HG02938 (cell line): ENCODE measurements at regions not wholly inside any gene's neighbourhood (a gene's known extent, or its start where the extent isn't known, plus 50 kb on each side); places are given as distances from the start of the nearest gene placed in this dataset.
"Not testable (repeated sequence)": the region's sequence is repeated elsewhere in the genome, so short reads cannot be mapped to it uniquely, and the experiment has no call there.

Source experiments
- ATAC-seq: cut with Tn5 transposase; IDR thresholded peaks from one replicate; pipeline ENCODE4 v1.9.1; 2021; ENCODE audit warnings: mild to moderate bottlenecking, moderate library complexity; ENCODE audit not compliant: unreplicated experiment

DNA sequence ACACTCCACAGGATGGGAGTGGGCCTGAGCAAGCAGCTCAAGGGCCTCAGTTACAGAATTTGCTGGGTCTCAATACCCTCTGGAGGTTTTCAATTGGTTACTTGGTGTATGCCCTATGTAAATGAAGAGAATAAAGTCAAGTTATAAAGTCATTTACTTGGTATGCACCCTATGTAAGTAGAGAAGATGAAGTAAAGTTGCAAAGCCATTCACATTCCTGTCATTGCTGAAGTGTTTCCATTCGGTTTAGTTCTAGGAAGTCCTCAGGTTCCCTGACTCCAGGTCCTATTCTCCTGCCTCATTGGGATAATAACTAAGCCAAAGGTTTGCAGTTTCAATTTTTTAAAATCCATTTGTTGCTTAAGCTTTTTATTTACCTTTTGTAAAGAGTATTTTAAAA is 272.6 kb upstream of the NPSR1 start:
- ATAC-seq: no peak

DNA sequence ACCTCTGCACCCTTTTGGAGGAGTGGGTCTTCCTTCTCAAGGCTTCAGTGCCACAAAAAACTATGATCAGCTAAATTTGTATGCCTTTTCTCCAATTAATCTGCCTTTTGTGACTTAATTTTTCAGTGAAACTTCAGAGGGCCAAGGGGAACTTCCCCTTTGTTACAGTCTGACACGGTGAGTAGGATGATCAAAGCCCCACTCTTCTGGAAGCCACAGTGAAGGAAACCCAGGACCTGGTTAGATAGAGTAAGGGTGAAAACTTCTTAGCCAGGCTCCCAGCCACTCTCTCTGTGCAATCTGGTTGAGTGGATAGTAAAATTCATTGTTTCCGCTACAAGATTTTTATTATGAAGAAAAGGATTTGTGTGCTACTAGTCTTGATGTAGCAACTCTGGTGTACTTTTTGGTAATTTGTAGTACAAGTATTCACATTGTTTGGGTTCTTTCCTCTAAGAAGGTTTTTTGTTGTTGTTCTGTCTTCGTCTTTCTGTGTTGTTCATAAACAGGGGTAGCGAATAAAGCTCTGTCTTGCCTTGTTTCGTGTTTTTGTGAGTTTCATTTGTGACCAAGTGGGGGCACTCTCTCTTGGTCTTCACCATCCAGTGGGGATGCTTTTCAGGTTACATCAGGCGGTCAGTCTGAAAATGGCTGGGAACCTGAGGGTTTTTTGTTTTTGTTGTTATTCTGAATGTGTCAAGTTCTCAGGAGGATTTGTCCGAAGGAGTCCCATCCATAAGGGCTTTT is 268.5 kb upstream of the NPSR1 start:
- no peak for ATAC-seq

DNA sequence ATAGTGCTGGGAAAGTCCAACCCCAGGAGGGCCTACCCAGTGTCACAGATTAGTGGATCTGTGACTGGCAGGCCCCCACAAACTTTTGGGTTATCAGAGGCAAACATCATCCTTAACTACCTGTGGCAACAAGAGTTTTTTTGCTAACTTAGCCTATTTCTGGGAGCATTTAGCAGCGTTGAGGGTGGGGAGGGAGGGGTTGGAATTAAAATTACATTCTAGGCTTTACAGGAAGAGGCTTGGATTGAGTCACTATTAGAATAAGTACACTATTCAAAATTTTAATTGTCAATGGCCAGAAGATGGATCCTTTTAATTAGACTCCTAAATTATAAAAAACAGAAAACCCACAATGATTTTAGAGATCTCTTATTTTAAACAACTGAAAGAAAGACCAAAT is 267.9 kb upstream of the NPSR1 start:
- no peak for ATAC-seq

DNA sequence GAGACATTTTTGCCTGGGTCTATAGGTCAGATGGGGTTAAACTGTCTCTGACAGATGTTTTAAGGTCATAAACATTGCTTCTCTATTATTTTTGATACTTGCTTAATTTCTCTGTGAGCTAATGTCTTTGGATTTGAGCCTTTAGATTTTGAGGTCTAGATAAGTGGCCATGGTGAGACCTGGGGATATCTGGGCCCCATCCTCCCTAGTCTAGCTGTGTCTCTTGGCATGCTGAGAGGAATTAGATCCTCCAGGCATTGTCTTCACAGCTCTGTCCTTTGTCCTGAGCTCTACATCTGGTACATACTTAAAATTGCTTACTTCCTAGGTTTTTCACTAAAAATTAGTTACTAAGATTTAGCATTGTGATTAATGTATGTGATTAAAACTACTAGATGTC is 265.0 kb upstream of the NPSR1 start:
- no peak for ATAC-seq

DNA sequence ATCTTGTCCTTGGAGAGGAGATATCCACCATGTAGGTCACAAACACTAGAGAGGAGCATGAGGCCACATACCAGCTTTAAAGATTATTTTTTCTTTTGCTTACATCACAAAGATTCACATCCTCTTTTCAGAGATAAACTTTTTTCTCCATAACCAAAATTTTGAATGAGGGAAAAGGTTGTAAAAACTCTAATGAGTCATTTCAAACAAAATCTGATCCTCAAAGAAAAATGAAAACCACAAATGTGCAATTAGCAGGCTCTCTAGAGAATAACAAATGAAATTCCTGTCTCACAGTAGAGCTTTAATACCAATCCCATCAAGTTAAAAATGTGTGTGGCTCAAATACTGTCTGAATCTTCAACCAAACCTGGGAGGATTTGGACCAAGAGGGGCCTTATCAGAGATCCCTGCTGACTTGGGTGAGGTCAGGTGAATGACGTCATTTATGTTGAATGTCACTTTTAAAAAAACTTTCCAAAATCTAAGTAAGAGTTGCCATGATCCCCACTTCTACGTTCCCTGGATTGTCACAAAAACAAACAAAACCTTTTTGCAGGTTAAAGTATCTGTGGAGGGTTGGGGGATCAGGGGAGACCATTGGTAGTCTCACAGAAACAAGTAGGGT is 261.5 kb upstream of the NPSR1 start:
- ATAC-seq: no peak

DNA sequence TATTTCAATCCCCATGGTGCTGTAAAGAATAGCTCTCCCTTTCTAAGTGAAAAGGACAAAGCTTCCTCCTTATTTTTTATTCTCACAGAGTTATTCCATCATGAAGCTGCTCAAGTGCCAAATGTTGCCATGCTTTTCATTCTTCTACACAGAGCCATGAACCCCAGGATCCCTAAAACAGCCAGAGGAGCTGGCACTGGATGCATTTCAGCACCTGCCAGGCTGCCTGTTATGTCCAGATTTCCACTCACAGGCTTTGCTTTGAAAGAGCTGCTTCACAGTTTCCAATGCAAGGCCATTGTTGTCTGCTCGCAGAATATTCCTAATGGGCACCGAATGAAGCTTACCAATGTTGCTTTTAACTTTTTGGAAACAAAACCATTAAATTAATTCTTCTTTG is 256.2 kb upstream of the NPSR1 start:
- no peak for ATAC-seq

DNA sequence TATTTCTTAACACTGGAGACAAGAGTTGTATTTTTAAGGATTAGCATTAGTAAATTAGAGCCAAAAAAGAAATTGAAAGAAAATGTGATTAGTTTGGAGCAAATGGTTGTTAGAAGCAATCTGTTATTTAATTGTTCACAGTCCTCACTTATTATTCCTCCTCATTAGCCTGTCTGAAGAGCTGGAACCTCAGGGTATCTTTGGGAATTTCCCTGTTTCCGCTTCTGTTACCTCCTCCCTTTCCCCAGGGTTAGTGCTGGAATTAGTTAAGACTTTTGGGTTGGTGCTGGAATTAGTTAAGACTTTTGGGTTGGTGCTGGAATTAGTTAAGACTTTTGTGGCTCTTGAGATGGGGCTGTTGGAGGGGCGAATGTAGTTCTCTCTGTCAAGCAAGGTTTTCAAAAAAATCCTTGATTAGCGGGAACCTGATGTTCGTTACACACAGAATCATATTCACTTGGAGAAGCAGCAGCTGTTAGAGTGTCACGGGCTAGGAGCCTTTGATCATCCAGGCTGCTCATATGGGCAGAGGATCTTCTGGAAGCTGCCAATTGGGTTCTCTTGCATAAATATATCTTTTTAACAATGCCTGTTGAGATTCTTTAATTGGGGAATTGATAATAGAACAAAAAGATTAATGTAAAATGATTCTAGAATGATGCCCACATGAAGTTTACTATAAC is 251.0 kb upstream of the NPSR1 start:
- ATAC-seq: no peak

DNA sequence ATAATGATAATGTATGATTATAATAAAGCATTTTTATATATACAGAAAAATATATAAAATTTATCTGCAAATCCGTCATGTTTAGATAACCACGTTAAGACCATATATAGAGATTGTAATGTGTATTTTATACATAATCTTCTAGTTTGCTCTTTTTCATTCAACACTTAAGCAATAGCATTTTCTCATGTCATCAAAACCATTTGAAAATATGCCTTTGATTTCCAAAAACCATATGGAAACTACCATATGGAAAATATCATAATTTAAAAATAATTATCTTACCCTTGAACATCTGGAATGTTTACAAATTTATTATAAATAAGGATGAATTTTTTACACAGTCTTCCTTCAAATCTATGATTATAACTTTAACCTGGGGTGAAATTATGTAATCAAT is 250.4 kb upstream of the NPSR1 start:
- ATAC-seq: no peak

DNA sequence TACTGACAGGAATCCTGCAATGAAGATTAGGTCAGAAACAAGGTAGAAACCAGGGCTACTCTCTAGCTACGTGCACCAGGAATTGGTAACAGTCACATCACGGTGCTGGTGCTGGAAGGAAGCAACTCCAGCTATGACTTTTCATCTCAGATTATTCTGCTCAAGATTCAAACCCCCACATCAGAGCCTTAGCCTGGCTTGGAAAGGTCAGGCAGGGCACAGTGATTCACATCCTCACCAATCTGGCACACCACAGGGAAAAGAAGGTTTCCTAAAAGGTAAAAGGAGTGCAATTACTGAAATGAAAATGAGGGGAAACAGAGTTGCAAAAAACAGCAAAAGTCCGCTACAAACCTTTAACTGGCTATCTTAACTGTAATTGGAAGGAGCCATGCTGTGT is 240.2 kb upstream of the NPSR1 start:
- no peak for ATAC-seq

DNA sequence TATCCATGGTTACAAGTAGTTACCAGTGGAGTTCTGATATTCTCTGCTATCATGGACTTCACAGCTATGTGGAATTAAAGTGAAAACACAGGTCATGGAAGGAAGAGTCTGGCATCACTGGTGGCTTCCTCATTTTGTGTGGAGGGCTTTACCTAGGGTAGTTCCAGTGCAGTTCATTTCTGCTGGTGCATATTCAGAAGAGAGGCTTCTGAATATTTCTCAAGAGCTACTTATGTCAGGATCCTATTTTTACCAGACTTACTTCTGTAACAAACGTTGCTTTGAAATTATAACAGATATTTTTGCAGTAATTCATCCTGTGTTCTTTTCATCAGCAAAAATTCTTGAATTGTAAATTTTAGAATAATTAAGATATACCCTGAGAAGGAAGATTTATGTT is 236.5 kb upstream of the NPSR1 start:
- ATAC-seq: no peak

DNA sequence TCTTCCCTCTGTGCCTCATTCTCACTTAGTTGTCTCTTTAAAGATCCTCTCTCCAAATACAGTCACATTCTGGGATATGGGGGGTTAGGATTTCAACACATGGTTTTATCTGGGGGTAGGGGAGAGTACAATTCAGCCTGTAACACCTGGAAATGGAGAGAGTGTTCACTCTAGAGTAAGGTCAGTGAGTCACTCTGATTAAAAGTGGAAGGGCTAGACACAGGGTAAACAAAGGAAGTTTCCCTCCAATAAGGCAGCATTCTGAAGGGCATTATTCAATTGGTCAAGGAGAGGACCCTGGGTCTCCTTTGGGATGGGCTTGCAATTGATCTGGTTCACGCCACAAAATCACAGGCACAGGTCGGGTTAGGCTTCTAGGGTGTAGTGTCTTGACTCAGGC is 232.8 kb upstream of the NPSR1 start:
- no peak for ATAC-seq

DNA sequence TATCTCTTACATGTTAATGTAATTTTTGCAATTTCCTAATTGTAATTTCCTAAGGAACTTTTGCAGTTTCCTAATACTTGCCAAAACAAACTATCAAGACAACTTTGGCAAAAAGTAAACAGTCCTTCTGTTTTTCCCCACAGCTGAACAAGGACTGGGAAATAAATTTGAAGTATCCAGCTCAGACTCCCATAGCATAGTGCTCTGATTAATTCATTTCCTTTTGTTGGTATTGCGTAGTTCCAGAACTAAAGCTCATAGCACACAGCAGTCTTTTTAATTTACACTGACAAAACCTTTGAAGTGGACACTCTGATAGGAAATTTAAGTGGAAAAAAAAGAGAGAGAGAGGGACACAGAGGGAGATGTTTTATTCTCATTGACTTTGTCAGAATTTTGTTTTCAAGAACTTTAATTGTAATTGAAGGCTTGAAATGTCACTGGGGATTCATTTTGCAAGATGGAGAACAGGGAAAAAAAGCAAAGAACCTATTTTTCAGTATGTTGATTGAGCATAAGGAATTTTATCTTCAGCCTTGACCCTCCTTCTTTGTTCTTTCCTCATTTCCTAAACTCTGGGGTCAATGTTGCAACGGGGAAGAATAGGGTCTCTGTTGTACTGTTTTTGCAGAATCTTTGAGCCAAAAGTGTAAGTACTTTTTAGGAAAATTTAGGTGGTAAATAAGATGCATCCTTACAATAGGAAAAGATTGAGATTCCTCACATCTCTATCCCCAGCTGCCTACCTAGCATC is 232.2 kb upstream of the NPSR1 start:
- no peak for ATAC-seq

DNA sequence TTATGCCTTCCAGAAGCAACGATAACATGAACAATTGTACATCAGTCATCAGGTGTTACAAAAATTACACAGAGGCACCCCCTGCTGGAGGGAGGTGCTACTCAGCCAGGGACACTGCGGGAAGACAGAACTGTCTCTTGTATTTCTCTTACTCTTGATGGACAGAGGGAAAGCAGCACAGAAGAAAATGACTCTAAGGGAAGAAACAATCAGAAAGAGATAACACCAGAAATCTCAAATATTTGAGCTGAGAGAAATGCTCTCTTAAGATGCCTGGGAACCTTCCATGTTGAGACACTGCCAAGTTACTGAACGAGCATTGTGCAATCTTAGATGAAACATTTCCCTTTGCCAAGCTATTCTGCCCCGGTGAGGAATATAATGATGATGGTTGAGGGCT is 227.6 kb upstream of the NPSR1 start:
- ATAC-seq: no peak

DNA sequence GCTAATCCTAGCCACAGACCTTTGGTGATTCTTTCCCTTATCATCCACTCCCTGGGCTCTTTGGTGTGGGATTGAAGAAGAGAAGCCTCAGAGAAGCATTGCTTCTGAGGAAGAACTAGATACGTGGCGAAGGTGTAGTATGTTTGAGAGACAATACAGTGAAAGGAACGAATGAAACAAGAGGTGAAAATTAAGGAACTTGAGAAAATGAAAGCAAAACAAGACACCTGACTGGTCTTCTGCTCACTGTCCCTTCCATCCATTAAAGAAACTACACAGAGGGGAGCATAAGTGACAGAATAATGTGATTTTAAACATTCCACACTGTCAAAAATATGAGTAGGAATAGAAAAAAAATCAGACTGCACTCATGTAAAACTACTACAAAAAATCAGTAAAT is 219.6 kb upstream of the NPSR1 start:
- no peak for ATAC-seq

DNA sequence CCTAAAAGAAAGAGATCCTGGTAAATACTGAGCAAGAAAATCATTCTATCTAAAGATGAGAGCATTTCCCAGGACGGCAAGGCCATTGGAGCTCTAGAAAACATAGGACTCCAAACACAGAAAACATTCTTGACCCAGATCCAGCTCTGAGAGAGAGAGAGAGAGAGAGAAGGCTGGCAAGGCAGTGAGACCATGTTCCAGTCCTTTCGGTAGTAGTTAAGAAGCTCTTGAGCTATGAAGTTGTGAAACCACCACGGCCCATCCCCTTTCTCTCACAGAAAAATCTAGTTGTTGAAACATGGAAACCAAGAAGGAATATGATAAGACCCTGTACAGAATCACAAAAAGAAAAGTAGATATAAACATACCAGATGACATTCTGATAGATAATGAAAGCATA is 212.4 kb upstream of the NPSR1 start:
- ATAC-seq: no peak

DNA sequence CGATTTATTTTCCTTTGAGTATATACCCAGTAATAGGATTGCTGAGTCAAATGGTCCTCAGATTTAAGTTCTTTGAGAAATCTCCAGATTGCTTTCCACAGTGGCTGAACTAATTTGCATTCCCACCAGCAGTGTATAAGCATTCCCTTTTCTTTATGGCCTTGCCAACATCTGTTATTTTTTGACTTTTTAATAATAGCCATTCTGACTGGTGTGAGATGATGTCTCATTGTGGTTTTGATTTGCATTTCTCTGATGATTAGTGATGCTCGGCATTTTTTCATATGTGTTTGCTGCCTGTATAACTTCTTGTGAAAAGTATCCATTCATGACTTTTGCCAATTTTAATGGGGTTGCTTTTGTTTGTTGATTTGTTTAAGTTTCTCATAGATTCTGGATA is 209.5 kb upstream of the NPSR1 start:
- not testable (repeated sequence) for ATAC-seq

DNA sequence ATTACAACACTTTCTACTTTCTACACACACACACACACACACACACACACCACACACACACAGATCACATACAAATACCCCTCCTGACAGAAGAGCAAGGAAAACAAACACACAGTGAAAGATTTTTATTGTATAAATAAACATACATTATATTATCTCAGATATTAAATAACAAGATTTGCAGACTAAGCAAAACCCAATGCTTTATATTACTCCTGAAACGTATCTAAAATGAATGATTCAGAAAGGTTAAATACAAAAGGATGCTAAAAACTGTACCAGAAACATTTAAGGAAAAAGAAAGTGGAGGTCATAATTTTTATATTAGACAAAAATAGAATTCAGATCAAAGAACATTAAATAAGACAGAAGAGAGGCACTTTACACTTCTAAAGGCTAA is 208.3 kb upstream of the NPSR1 start:
- no peak for ATAC-seq

DNA sequence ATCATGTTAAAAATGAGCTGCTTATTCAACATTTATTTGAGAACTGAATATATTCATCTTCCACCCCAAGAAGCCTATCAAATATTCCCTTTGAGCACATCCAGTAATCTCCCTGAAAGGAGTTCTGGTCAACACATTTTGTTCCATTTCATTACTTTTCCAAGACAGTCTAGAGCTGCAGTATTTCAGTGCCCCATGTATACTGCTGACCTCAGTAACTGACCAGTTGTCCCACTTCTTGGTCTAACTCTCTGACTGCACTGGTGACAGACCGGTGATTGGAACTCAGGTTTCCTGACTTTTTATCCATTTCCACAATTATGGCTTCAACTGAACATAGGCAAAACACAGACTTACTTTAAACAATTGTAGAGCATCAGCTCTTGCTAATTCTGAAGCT is 206.8 kb upstream of the NPSR1 start:
- ATAC-seq: no peak

DNA sequence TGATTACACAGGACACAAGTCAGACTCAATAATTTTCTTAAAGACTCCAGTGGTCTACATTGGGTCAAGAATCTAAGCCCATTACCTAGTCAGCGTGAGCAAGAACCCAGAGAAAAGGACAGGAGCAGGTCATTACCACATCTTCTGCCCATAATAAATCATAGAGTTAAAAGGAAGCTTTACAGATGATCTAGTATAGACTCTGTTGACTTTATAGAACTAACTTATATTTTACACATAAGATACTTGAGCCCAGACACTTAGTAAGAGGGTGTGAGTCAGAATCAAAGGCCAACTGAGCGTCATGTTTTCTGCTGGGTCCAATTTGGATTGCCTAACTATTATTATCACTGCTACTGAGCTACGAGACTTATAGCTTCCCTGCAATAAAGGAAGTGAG is 206.1 kb upstream of the NPSR1 start:
- ATAC-seq: no peak

DNA sequence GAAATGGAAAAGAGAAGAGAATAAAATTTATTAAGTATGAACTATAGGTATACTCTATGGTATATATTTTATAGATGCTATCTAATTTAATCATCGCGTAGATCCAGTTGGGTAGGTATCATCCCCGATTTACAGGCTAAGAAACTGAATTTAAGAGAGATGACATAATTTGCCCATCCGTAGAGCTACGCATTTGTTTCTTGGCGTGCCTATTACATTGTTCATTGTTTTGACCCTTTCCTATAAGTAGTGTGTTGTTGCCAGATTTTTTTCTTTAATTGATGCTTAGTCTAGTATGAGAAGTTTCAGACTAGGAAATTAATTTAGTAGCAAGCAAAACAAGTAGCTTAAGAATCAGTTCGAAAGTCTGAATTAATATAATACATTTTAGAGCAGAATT is 205.7 kb upstream of the NPSR1 start:
- no peak for ATAC-seq

DNA sequence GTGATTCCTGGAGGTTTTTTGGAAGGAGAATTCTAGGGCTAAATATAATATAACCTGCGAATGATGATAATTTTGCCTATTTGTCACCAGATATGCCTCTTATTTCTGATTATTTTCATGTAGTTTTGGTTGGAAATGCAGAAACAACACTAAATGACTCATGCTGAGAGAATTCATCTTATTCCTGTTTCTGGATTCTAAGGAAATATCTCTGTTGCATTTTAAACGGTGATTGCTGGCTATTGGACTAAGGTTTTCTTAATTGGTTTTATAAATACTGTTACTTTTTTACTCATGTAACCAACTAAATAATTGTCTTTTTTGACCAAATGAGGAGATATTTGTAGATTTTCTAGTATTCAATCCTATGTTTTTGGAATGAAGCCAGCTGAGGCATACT is 204.9 kb upstream of the NPSR1 start:
- ATAC-seq: no peak

DNA sequence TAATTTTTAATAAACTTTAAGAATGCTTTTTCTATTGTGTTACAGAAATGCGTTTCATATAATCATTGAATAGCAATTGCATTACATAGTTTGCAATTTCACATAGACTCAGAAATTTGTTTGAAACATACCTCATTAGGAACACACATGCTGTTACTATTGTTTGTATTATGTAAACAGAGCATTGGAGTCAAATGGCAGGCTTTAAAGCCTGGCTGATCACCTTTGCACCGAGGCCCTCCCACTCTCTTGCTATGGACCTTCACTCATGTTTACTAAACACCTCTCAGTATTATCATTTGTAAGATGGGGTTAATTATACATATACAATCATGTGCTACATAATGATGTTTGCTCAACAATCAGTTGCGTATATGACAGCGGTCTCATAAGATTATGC is 203.6 kb upstream of the NPSR1 start:
- ATAC-seq: no peak
